GM23248 (cell line): ENCODE measurements at regions not wholly inside any gene's neighbourhood (a gene's known extent, or its start where the extent isn't known, plus 50 kb on each side); places are given as distances from the start of the nearest gene placed in this dataset.

Experiments
- EZH2 ChIP-seq: fragments of 200-600 bp; sonication (generic); IDR thresholded peaks from 2 replicates; pipeline ENCODE4 v1.6.1; 2018; ENCODE audit warnings: antibody characterized with exemption, mild to moderate bottlenecking; ENCODE audit not compliant: insufficient read depth, poor library complexity, severe bottlenecking
- EZH2phosphoT487 ChIP-seq: fragments of 200-600 bp; sonication (generic); IDR thresholded peaks from 2 replicates; pipeline ENCODE4 v1.6.1; 2018; ENCODE audit warnings: antibody characterized with exemption, moderate library complexity, mild to moderate bottlenecking, low read depth; ENCODE audit not compliant: insufficient read depth

DNA sequence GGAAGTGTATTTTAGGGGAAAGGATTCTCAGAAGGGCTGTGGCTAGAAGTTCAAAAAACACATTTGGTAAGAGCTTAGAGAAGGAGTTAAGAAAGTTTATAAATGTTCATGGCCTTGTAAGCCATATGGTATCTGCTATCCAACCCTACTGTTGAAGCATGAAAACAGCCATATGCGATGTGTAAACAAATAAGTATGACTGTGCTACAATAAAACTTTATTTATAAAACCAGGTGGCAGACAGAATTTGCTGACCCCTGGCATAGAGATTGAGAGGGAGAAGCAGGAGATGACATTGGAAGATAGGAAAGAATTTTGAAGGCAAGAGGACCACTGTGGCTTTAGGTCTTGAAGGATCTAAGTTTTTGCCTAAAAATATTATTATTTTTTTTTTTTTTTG, 583.5 kb downstream of the DOK5 start:
- TF ChIP-seq EZH2 (no peak), EZH2phosphoT487 (no peak)
